ENCODE measurements at regions not wholly inside any gene's neighbourhood (a gene's known extent, or its start where the extent isn't known, plus 50 kb on each side); places are given as distances from the start of the nearest gene placed in this dataset.

DNA sequence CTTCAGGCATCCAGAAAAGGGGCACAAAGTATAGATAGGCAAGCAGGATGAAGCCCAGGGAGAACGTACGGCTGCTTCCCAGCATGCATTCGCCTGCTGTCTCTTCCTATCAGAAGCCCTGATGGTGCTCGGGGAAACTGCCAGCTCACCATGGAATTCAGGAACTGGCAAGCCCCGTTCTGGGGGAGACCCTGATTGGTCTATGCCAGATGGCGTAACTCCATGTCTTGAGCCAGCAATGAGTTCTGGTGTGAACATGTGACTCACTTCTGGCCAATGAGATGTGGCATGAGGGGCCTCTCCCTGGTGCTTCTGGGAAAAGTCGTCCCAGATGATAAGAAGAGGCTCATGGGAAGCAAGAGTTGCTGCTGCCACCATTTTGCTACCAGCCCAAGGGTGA is 270.8 kb downstream of the BCL11B start:
- in situ Hi-C loops (cut with HindIII; ENCODE audit: low sequenced_read_pairs), result no loop called here

DNA sequence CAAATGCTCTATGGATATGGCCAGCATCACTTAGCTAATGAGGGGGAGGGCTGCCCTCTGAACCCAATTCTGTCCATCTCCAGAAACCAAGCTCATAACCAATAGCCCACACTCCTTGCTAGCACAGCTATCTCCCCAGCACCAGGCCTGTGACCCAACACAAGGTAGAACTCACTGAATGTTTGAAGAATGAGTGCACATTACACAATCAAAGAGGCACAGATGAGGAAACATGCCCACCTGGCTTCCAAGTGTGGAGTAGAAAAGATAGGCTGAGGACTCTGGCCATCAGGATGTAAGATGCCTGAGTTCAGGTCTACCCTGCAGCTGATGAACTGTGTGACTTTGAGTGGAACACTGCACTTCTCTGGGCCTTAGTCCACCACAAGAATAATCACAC is 268.4 kb downstream of the BCL11B start:
- in situ Hi-C loops (cut with HindIII; ENCODE audit: low sequenced_read_pairs), result no loop called here

GRCh38 chr14:99004112-99004511 is 267.9 kb downstream of the BCL11B start:
- in situ Hi-C loops (cut with HindIII; ENCODE audit: low sequenced_read_pairs), result no loop called here

DNA sequence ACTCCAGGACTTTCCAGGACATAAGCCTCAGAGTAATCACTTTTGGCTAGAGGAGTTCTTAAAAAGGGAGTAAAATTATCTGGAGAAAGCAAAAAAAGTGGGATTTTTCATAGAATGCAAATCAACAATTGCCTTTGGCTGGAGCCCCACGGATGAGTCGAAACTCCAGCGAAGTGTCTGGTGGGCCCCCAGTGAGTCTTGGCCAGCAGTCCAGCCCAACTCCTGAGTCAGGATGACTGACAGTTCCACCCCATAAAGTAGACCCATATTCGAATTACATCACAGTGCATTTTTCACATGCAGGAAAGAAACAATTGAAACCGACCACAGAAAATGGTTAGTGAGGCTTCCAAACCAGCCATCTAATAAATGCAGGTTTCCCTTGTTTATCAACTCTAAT is 265.7 kb downstream of the BCL11B start:
- in situ Hi-C loops (cut with HindIII; ENCODE audit: low sequenced_read_pairs), result no loop called here

DNA sequence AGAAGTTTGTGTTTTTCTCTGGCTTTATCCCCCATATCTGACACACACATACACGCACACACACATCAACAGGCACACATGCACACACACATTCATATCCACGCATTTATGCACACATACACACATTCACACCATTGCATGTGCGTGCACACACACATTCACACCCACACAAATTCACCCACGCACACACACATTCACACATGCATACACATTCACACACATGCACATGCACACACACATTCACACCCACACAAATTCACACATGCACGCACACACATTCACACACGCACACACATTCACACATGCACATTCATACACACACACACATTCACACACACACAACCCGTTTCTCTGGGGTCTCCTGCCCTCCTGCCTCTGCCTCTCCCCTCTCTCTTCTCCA is 264.2 kb downstream of the BCL11B start:
- in situ Hi-C loops (cut with HindIII; ENCODE audit: low sequenced_read_pairs), result no loop called here

GRCh38 chr14:99009871-99010270 is 262.1 kb downstream of the BCL11B start:
- in situ Hi-C loops (cut with HindIII; ENCODE audit: low sequenced_read_pairs), result no loop called here

GRCh38 chr14:99011385-99011784 is 260.6 kb downstream of the BCL11B start:
- in situ Hi-C loops (cut with HindIII; ENCODE audit: low sequenced_read_pairs), result no loop called here

GRCh38 chr14:99012703-99013102 is 259.3 kb downstream of the BCL11B start:
- in situ Hi-C loops (cut with HindIII; ENCODE audit: low sequenced_read_pairs), result no loop called here

DNA sequence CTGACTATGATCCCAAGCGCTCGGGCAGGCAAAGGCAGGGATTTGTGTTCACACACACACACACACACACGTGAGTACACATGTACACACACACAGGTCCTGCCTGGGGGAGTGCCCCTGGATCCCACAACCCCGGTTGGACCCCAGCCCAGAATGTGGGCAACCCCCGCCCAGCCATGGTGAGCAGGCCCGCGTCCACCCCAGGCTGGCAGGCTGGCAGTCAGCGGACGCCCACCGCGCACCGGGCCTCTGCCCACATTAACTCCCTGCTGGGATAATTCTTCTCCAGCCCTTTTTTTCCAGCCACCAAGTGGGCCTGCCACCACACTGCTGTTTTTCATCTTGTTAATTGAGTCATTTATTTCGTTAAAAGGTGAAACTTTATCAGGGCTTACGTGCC is 256.2 kb downstream of the BCL11B start:
- in situ Hi-C loops (cut with HindIII; ENCODE audit: low sequenced_read_pairs), result no loop called here

DNA sequence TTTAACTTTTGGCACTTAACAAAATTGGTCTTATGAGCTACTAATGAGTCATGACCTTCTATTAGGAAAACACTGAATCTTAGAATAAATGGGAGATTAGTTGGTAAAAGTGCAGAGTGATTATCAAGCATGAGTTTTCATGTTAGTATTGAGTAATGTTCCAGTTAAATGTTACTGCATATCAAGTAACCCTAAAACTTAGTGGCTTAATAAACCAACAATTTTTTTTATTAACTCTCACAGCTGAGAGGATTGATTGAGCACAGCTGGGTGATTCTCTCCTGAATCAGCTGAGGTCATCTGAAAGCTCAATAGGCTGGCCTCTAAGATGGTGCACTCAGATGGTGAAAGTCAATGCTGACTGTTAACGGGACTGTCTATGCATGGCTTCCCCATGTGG is 248.6 kb downstream of the BCL11B start:
- in situ Hi-C loops (cut with HindIII; ENCODE audit: low sequenced_read_pairs), result loop anchor here (5.0 kb wide), 1 partner anchor 79 kb away; no protein-coding TSS in a partner anchor

- in situ Hi-C loops (cut with HindIII; ENCODE audit: low sequenced_read_pairs), result loop anchor here (5.0 kb wide), 1 partner anchor 77 kb away; no protein-coding TSS in a partner anchor
These were observed 247.1 kb downstream of the BCL11B start for GRCh38 chr14:99024926-99025325.

- in situ Hi-C loops (cut with HindIII; ENCODE audit: low sequenced_read_pairs), result no loop called here
These were observed 246.6 kb downstream of the BCL11B start for GRCh38 chr14:99025418-99025817.

- in situ Hi-C loops (cut with HindIII; ENCODE audit: low sequenced_read_pairs), result no loop called here
These were observed 245.5 kb downstream of the BCL11B start for GRCh38 chr14:99026471-99026870.

DNA sequence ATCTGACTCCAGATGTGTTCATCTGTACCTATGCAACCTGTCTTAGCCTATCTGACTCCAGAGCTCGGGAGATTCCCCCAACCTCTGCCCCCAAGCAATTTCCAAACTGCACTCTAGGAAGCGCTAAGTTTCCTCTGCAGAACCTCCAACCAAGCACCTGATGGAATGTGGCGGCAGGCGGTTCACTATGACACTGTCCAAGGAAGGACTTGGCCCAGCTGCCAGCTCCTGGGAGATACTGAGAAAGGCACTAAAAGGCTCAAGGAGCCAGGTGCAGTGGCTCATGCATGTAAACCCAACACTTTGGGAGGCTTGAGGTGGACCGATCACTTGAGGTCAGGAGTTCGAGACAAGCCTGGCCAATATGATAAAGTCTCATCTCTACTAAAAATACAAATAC is 244.0 kb downstream of the BCL11B start:
- in situ Hi-C loops (cut with HindIII; ENCODE audit: low sequenced_read_pairs), result no loop called here

GRCh38 chr14:99028521-99028920 is 243.5 kb downstream of the BCL11B start:
- in situ Hi-C loops (cut with HindIII; ENCODE audit: low sequenced_read_pairs), result no loop called here

DNA sequence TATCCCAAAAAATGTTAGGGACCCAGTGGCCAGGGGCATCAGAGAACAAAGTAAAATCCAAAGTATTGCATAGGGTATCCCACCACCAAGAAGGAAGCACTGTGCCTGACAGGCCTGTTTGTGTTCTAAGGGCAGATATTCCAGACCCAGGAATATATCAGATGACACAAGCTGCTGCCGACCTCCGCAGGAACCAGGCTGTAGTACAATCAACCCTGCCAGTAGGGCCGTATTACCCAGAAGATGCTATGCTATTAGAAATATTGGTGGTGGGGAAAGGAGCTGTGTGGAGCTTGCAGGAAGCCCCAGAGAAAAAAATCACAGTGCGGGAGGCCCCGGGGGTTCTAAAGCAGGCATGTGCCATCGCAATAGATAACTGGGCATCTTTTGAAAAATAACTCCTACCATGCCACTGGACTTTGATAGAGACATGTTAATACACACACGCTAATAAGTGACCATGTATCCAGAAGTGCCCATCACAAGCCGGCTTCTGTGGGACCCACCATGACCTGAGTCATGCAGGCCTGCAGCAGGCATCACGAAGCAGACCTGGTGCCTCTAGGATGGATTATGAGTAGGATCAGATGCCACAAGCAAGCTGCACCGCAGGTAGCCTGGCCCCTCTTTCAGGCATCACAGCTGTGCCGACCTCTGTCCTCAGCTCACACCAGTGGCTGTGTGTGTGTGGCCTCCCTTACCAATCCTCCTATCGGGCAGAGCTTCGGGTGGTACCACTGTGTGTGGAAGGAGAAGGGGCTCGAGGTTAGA is 242.7 kb downstream of the BCL11B start:
- in situ Hi-C loops (cut with HindIII; ENCODE audit: low sequenced_read_pairs), result no loop called here

GRCh38 chr14:99029916-99030305 is 242.1 kb downstream of the BCL11B start:
- in situ Hi-C loops (cut with HindIII; ENCODE audit: low sequenced_read_pairs), result no loop called here

DNA sequence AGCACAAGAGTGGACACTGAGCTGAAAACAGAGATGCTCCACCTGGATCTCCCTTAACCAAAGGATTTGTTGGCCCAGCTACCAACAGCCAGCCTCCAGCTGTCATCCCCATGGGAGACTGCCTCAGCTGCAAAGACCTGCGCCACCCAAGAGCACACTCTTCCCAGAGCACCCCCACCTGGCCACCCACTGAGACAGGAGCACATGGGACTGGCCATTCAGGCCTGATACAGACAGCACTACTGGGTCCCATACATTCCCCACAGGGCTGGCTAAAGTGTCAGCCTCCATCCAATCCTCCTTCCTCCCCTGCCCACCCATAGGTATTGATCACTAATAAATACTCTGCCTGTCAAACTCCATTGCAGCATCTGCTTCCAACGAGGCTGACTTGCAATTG is 241.5 kb downstream of the BCL11B start:
- in situ Hi-C loops (cut with HindIII; ENCODE audit: low sequenced_read_pairs), result no loop called here

DNA sequence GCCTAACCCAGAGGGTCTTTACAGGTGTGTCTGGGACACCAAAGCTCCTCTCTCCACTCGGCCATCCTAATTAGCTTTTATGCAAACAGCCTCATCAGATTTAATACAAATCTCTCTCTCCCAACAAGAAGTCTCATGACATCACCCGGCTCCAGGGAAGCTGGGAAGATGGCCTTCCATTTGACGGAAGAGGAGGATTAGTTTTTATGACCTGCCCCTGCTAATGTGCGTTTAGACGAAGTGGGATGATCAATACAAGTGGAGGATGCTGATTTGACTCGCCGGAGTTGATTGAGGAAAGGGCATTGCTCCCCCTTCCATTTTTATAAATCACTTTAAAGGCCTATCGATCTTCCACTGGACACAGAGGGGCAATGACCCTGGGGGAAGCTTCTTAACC is 239.2 kb downstream of the BCL11B start:
- in situ Hi-C loops (cut with HindIII; ENCODE audit: low sequenced_read_pairs), result no loop called here

DNA sequence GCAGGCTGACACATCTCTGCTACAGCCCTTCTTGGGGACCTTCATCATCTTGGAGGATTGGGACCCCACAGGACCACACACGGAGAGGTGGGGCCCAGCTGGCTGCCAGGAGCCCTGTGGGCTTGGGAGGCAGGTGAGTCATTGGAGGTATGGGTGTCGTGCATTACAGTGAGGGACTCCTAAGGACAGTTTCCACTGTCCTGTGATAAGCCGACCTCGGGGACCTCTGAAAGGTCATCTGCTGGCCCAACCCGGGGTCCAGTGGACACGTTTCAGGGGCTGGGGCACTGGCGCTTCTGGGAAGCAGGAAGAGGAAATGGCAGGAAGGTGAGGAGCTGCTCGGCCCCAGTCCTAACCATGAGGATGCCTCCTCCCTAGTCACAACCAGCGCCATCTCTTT is 238.0 kb downstream of the BCL11B start:
- in situ Hi-C loops (cut with HindIII; ENCODE audit: low sequenced_read_pairs), result no loop called here

DNA sequence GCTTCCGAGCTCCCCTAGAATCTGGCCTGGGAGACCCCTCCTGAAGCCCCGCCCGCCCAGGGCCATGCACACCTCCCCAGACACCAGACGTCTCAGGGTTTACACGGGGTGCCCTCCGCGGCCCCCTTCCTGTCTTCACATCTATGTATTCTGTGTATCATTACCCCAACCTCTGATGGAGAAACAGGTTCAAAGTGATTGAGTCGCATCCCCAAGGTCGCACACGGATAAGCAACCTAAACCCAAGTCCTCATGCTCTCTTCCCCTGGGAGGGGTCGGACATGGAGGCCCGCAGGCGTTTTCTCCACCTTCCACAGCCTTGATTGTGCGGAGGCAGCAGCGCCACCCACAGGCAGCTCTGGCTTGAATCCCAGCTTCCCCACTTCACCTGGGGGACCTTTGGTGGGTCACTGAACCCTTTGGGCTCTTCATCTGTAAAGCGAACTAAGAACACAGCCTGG is 237.3 kb downstream of the BCL11B start:
- in situ Hi-C loops (cut with HindIII; ENCODE audit: low sequenced_read_pairs), result no loop called here

GRCh38 chr14:99035268-99035667 is 236.7 kb downstream of the BCL11B start:
- in situ Hi-C loops (cut with HindIII; ENCODE audit: low sequenced_read_pairs), result no loop called here
